DOHH2 (cell line): ENCODE measurements at regions not wholly inside any gene's neighbourhood (a gene's known extent, or its start where the extent isn't known, plus 50 kb on each side); places are given as distances from the start of the nearest gene placed in this dataset.

Source experiments
- EZH2phosphoT487 ChIP-seq: fragments of 200-600 bp; sonication (generic); IDR thresholded peaks from 2 replicates; pipeline ENCODE4 v1.6.1; 2017; ENCODE audit warnings: borderline replicate concordance, mild to moderate bottlenecking, antibody characterized with exemption, low read length, moderate library complexity, mixed read lengths
- TF ChIP-seq, protein P1 (sequence below): fragments of 200-600 bp; sonication (generic); IDR thresholded peaks from one replicate; pipeline ENCODE4 v1.5.1; 2014; ENCODE audit warnings: antibody characterized with exemption, mild to moderate bottlenecking, low read depth, low read length; ENCODE audit not compliant: poor library complexity, severe bottlenecking

DNA sequence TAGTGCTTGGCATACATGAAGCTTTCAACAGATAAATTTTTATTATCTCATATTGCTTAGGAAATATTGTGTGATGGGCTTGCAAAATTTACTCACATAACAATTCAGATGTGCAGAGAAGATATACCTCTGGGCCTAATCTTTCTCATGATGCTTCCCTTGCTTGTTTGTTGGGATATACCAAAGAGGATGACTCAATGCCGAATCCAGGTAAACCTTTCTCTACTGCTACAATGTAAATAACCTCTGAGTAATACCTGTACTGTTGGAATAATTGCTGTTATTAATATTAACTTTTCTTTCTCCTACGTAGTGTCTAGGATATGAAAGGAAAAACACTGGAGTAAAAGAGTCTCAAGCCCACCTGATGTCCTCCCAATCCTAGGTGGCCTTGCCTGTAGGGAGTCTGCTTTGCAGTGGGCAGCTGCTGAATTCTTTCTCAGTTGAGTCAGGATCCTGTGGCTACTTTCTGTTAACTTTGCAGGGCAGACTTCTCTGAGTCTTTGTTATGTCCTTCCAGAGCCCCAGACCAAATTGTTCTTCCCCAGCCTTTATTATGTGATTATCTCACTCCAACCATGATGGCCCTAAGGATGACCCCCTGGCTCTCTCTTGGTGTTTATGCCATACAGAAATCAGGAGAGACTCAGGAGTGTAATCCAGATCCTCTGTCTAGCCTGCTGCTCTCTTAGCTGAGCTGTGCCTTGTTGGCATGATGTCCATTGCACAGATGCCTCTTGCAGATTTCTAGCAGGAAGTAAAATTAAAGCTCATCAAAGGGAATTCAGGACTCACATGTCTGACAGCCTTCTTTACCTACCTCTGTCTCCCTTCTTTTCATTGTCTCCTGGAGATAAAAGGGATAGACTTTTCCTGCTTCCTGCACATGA is 208.1 kb downstream of the SNX18 start:
- TF ChIP-seq, protein P1, sequence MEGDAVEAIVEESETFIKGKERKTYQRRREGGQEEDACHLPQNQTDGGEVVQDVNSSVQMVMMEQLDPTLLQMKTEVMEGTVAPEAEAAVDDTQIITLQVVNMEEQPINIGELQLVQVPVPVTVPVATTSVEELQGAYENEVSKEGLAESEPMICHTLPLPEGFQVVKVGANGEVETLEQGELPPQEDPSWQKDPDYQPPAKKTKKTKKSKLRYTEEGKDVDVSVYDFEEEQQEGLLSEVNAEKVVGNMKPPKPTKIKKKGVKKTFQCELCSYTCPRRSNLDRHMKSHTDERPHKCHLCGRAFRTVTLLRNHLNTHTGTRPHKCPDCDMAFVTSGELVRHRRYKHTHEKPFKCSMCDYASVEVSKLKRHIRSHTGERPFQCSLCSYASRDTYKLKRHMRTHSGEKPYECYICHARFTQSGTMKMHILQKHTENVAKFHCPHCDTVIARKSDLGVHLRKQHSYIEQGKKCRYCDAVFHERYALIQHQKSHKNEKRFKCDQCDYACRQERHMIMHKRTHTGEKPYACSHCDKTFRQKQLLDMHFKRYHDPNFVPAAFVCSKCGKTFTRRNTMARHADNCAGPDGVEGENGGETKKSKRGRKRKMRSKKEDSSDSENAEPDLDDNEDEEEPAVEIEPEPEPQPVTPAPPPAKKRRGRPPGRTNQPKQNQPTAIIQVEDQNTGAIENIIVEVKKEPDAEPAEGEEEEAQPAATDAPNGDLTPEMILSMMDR = no peak
- TF ChIP-seq EZH2phosphoT487 = no peak
